OCI-LY7 (cell line): ENCODE measurements at regions not wholly inside any gene's neighbourhood (a gene's known extent, or its start where the extent isn't known, plus 50 kb on each side); places are given as distances from the start of the nearest gene placed in this dataset.
"Not testable (repeated sequence)": the region's sequence is repeated elsewhere in the genome, so short reads cannot be mapped to it uniquely, and the experiment has no call there.

ENCODE experiments used
- BruUV-seq: library from RNA; stranded (reverse); fragments of 400-500 nt; replicated peaks from 2 replicates; lab custom pipeline; 2021; lab: Mats Ljungman, UMichigan
- CTCF ChIA-PET: fragments of 300-600 bp; sonication (Branson Sonifier 250); formaldehyde crosslinking; loops from one replicate; lab custom pipeline; 2022; ENCODE audit warnings: antibody characterized with exemption; ENCODE audit not compliant: unreplicated experiment; lab: Charles Lee
- POLR2A ChIA-PET: fragments of 300-600 bp; sonication (Branson Sonifier 250); formaldehyde crosslinking; loops from one replicate; lab custom pipeline; 2022; ENCODE audit warnings: antibody characterized with exemption; lab: Charles Lee
- DNase-seq: peaks from one replicate; pipeline ENCODE4 v3.0.0-alpha.2; 2015; ENCODE audit warnings: low spot score
- H2AFZ ChIP-seq: fragments of 200-600 bp; sonication (generic), shearing (Covaris generic); 2 replicates; pipeline ENCODE4 v1.6.1; 2014; ENCODE audit warnings: mild to moderate bottlenecking, antibody characterized with exemption, low read length, moderate library complexity
- H3K27ac ChIP-seq: fragments of 200-600 bp; sonication (generic); 2 replicates; pipeline ENCODE4 v1.5.1; 2014; ENCODE audit warnings: mixed run types, low read depth, mild to moderate bottlenecking, moderate library complexity, low read length, inconsistent platforms; ENCODE audit not compliant: poor library complexity, severe bottlenecking
- H3K36me3 ChIP-seq: fragments of 200-600 bp; sonication (generic); 2 replicates; pipeline ENCODE4 v1.6.1; 2014; ENCODE audit warnings: mild to moderate bottlenecking, antibody characterized with exemption, low read length, moderate library complexity, mixed read lengths; ENCODE audit not compliant: insufficient read depth
- H3K4me1 ChIP-seq: fragments of 200-600 bp; sonication (generic); 2 replicates; pipeline ENCODE4 v1.5.1; 2014; ENCODE audit warnings: mild to moderate bottlenecking, low read length; ENCODE audit not compliant: insufficient read depth, poor library complexity, severe bottlenecking
- H3K4me2 ChIP-seq: fragments of 200-600 bp; sonication (generic); 2 replicates; pipeline ENCODE4 v1.6.1; 2014; ENCODE audit warnings: mild to moderate bottlenecking, low read length
- H3K4me3 ChIP-seq: fragments of 200-600 bp; sonication (generic); 2 replicates; pipeline ENCODE4 v1.5.1; 2014; ENCODE audit warnings: mild to moderate bottlenecking, low read depth, low read length; ENCODE audit not compliant: poor library complexity, severe bottlenecking
- H3K79me2 ChIP-seq: fragments of 200-600 bp; sonication (generic); 2 replicates; pipeline ENCODE4 v1.6.1; 2016; ENCODE audit warnings: low read depth, mild to moderate bottlenecking, low read length, moderate library complexity, mixed read lengths; ENCODE audit not compliant: insufficient read depth
- H3K9me2 ChIP-seq: fragments of 200-600 bp; sonication (generic); 2 replicates; pipeline ENCODE4 v1.6.1; 2016; ENCODE audit warnings: mild to moderate bottlenecking, low read length, mixed read lengths; ENCODE audit not compliant: insufficient read depth
- H3K9me3 ChIP-seq: fragments of 200-600 bp; sonication (generic); 2 replicates; pipeline ENCODE4 v1.6.1; 2014; ENCODE audit warnings: mild to moderate bottlenecking, mixed run types, low read length, mixed read lengths
- H4K20me1 ChIP-seq: fragments of 200-600 bp; sonication (generic); 2 replicates; pipeline ENCODE4 v1.6.1; 2014; ENCODE audit warnings: mild to moderate bottlenecking, antibody characterized with exemption, low read length, moderate library complexity, mixed read lengths; ENCODE audit not compliant: insufficient read depth
- EZH2phosphoT487 ChIP-seq: fragments of 200-600 bp; sonication (generic); IDR thresholded peaks from 2 replicates; pipeline ENCODE4 v1.6.1; 2018; ENCODE audit warnings: low read depth, borderline replicate concordance, mild to moderate bottlenecking, mixed run types, antibody characterized with exemption, low read length, moderate library complexity, mixed read lengths
- intact Hi-C: fragments of 100-400 bp; cut with micrococcal nuclease; formaldehyde crosslinking; loops from one replicate; pipeline ENCODE4 v1.10.0; 2022; ENCODE audit not compliant: unreplicated experiment
- TF ChIP-seq, protein P1 (sequence below): fragments of 200-600 bp; sonication (generic); conservative IDR thresholded peaks from 2 replicates; pipeline ENCODE4 v1.5.1; 2014; ENCODE audit warnings: mild to moderate bottlenecking, antibody characterized with exemption, low read length, moderate library complexity, mixed read lengths

GRCh38 chr1:166418344-166418933, 251.6 kb upstream of the FAM78B start:
- no peak for TF ChIP-seq EZH2phosphoT487
- TF ChIP-seq, protein P1, sequence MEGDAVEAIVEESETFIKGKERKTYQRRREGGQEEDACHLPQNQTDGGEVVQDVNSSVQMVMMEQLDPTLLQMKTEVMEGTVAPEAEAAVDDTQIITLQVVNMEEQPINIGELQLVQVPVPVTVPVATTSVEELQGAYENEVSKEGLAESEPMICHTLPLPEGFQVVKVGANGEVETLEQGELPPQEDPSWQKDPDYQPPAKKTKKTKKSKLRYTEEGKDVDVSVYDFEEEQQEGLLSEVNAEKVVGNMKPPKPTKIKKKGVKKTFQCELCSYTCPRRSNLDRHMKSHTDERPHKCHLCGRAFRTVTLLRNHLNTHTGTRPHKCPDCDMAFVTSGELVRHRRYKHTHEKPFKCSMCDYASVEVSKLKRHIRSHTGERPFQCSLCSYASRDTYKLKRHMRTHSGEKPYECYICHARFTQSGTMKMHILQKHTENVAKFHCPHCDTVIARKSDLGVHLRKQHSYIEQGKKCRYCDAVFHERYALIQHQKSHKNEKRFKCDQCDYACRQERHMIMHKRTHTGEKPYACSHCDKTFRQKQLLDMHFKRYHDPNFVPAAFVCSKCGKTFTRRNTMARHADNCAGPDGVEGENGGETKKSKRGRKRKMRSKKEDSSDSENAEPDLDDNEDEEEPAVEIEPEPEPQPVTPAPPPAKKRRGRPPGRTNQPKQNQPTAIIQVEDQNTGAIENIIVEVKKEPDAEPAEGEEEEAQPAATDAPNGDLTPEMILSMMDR: no peak
- intact Hi-C loops: no loop called here
- BruUV-seq: no TSS peak

GRCh38 chr1:166422586-166422985, 255.8 kb upstream of the FAM78B start:
- DNase-seq, H3K9me3 ChIP-seq, H3K4me2 ChIP-seq, H3K9me2 ChIP-seq, POLR2A ChIA-PET, H3K4me1 ChIP-seq, H4K20me1 ChIP-seq, H3K79me2 ChIP-seq, H3K36me3 ChIP-seq, H3K4me3 ChIP-seq, H2AFZ ChIP-seq, BruUV-seq, intact Hi-C loops, H3K27ac ChIP-seq, CTCF ChIA-PET: not testable (repeated sequence)

More at GRCh38 chr1:166418344-166418933, 251.6 kb upstream of the FAM78B start:
- Histone ChIP-seq H3K9me2 (no peaks in the 10 kb centered on the region), H3K27ac (no peak overlapping the region), H3K4me1 (no peaks in the 10 kb centered on the region), H4K20me1 (no peaks in the 10 kb centered on the region), H3K4me3 (no peak overlapping the region), H3K36me3 (no peaks in the 10 kb centered on the region), H3K9me3 (no peaks in the 10 kb centered on the region), H3K4me2 (no peak overlapping the region), H3K79me2 (no peaks in the 10 kb centered on the region), H2AFZ (no peak overlapping the region)
- ChIA-PET POLR2A (interaction anchor here (0.7 kb wide), 2 partner anchors 8 to 26 kb away, joined by 3 read pairs; no protein-coding TSS in a partner anchor), CTCF (no interaction called here)
- no peak for DNase-seq

DNA sequence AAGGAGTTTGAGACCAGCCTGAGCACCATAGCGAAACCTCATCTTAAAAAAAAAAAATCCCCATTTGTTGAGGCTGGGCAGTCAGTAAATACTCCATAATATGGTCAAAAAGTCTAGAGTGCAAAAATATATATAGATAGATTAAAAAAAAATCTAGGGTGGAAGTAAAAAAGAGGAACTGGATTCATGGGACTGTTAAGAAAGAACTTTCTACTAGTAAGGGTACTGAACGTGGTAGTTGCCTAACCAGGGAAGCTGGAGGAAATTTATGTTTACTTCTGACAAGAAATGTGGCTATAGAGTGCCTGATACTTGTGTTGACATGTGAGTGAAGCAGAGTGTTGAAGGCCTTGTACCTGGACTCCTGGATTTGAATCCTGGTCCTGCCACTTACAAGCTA, 265.9 kb upstream of the FAM78B start:
- Histone ChIP-seq H3K79me2 (no peaks in the 10 kb centered on the region), H2AFZ (no peak overlapping the region), H4K20me1 (no peaks in the 10 kb centered on the region), H3K4me3 (no peak overlapping the region), H3K9me3 (no peaks in the 10 kb centered on the region), H3K4me1 (no peaks in the 10 kb centered on the region), H3K9me2 (no peaks in the 10 kb centered on the region), H3K36me3 (no peaks in the 10 kb centered on the region), H3K4me2 (no peak overlapping the region), H3K27ac (no peak overlapping the region)
- CTCF ChIA-PET: no interaction called here
- BruUV-seq: no TSS peak
- TF ChIP-seq EZH2phosphoT487: no peak
- TF ChIP-seq, protein P1: no peak
- intact Hi-C loops: loop anchor here (1.0 kb wide), 1 partner anchor 504 kb away; no protein-coding TSS in a partner anchor
- DNase-seq: no peak
- POLR2A ChIA-PET: no interaction called here
